Endodermal cell (in vitro differentiated cells): ENCODE measurements at regions not wholly inside any gene's neighbourhood (a gene's known extent, or its start where the extent isn't known, plus 50 kb on each side); places are given as distances from the start of the nearest gene placed in this dataset.

Experiments
- DNase-seq: peaks from one replicate; pipeline ENCODE4 v3.0.0-alpha.2; 2017
- H3K27ac ChIP-seq: 2 replicates; pipeline ENCODE4 v1.5.1; 2013; ENCODE audit warnings: mild to moderate bottlenecking, low read depth, low read length, moderate library complexity
- H3K27me3 ChIP-seq: 2 replicates; pipeline ENCODE4 v1.6.1; 2013; ENCODE audit warnings: mild to moderate bottlenecking, low read length, moderate library complexity; ENCODE audit not compliant: insufficient read depth, control insufficient read depth, poor library complexity, severe bottlenecking
- H3K36me3 ChIP-seq: 2 replicates; pipeline ENCODE4 v1.7.0; 2013; ENCODE audit warnings: mild to moderate bottlenecking, low read length, moderate library complexity; ENCODE audit not compliant: control insufficient read depth, insufficient read depth
- H3K4me1 ChIP-seq: one replicate; pipeline ENCODE4 v1.7.0; 2013; ENCODE audit warnings: low read length; ENCODE audit not compliant: control insufficient read depth, insufficient read depth
- H3K4me3 ChIP-seq: 2 replicates; pipeline ENCODE4 v1.5.1; 2013; ENCODE audit warnings: mild to moderate bottlenecking, low read length, moderate library complexity
- H3K9ac ChIP-seq: 2 replicates; pipeline ENCODE4 v1.6.1; 2013; ENCODE audit warnings: mild to moderate bottlenecking, low read length, moderate library complexity; ENCODE audit not compliant: poor library complexity, severe bottlenecking; ENCODE audit errors: extremely low read depth
- H3K9me3 ChIP-seq: 2 replicates; pipeline ENCODE4 v1.6.1; 2013; ENCODE audit warnings: mild to moderate bottlenecking, low read length, moderate library complexity; ENCODE audit not compliant: control insufficient read depth
- H3K27ac Mint-ChIP-seq: 2 replicates; pipeline ENCODE4 v1.8.0; 2020; ENCODE audit warnings: mixed read lengths
- H3K27me3 Mint-ChIP-seq: 2 replicates; pipeline ENCODE4 v1.8.0; 2021; ENCODE audit warnings: mild to moderate bottlenecking, mixed read lengths; ENCODE audit not compliant: insufficient read depth
- H3K36me3 Mint-ChIP-seq: 2 replicates; pipeline ENCODE4 v1.8.0; 2020; ENCODE audit warnings: low read depth, mixed read lengths
- H3K4me1 Mint-ChIP-seq: 2 replicates; pipeline ENCODE4 v1.8.0; 2020; ENCODE audit warnings: mixed read lengths
- H3K4me3 Mint-ChIP-seq: 2 replicates; pipeline ENCODE4 v1.8.0; 2020; ENCODE audit warnings: mild to moderate bottlenecking, moderate library complexity, mixed read lengths
- H3K9me3 Mint-ChIP-seq: 2 replicates; pipeline ENCODE4 v1.8.0; 2020; ENCODE audit warnings: mild to moderate bottlenecking, mixed read lengths
- WGBS, 2 experiments: methylation state at CpG; one replicate each; pipeline versions ENCODE4 v1.1.5 to v1.1.7; 2013; ENCODE audit warnings: missing lambda C conversion rate in 2 of 2, mixed read lengths in 1 of 2; ENCODE audit not compliant: insufficient coverage in 1 of 2, insufficient read length in 1 of 2; 5-methylcytosine and 5-hydroxymethylcytosine counted together
- TF ChIP-seq, protein P1 (sequence below): fragments of 200-600 bp; sonication (generic); conservative IDR thresholded peaks from 2 replicates; pipeline ENCODE4 v1.5.0; 2021; ENCODE audit warnings: antibody characterized with exemption, mild to moderate bottlenecking

DNA sequence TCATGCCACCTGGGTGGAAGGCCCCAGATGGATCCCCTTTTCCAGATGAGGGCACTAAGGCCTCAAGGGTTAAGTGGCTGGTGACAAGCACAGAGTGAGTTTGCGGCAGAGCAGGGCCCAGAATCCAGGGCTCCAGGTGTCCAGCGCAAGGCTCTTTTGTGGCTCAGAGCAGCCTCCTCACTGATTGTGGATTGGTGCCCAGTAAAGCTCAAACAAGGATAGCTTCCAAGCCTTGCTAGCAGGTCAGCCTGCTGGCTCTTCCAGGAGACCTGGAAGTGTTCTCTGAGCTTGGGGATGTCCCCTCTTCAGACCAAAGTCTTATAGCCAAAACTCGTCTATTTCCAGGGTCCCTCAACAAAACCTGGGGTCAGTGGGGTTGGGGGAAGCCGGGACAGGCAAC is 167.6 kb upstream of the SYT13 start:
- Mint-ChIP-seq H3K27ac (no peak overlapping the region), H3K9me3 (peaks cover 9% of the 10 kb centered on the region), H3K4me3 (no peak overlapping the region), H3K4me1 (no peaks in the 10 kb centered on the region), H3K36me3 (no peaks in the 10 kb centered on the region), H3K27me3 (peaks cover 5% of the 10 kb centered on the region)
- TF ChIP-seq, protein P1, sequence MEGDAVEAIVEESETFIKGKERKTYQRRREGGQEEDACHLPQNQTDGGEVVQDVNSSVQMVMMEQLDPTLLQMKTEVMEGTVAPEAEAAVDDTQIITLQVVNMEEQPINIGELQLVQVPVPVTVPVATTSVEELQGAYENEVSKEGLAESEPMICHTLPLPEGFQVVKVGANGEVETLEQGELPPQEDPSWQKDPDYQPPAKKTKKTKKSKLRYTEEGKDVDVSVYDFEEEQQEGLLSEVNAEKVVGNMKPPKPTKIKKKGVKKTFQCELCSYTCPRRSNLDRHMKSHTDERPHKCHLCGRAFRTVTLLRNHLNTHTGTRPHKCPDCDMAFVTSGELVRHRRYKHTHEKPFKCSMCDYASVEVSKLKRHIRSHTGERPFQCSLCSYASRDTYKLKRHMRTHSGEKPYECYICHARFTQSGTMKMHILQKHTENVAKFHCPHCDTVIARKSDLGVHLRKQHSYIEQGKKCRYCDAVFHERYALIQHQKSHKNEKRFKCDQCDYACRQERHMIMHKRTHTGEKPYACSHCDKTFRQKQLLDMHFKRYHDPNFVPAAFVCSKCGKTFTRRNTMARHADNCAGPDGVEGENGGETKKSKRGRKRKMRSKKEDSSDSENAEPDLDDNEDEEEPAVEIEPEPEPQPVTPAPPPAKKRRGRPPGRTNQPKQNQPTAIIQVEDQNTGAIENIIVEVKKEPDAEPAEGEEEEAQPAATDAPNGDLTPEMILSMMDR = no peak
- Histone ChIP-seq H3K4me3 (no peak overlapping the region), H3K9ac (no peak overlapping the region), H3K27ac (no peak overlapping the region), H3K4me1 (no peaks in the 10 kb centered on the region), H3K27me3 (no peaks in the 10 kb centered on the region), H3K9me3 (no peaks in the 10 kb centered on the region), H3K36me3 (no peaks in the 10 kb centered on the region)
- 63 to 100% methylated on average over 2 to 4 of the region's 4 CpGs for WGBS, 2 experiments
- DNase-seq = no peak

DNA sequence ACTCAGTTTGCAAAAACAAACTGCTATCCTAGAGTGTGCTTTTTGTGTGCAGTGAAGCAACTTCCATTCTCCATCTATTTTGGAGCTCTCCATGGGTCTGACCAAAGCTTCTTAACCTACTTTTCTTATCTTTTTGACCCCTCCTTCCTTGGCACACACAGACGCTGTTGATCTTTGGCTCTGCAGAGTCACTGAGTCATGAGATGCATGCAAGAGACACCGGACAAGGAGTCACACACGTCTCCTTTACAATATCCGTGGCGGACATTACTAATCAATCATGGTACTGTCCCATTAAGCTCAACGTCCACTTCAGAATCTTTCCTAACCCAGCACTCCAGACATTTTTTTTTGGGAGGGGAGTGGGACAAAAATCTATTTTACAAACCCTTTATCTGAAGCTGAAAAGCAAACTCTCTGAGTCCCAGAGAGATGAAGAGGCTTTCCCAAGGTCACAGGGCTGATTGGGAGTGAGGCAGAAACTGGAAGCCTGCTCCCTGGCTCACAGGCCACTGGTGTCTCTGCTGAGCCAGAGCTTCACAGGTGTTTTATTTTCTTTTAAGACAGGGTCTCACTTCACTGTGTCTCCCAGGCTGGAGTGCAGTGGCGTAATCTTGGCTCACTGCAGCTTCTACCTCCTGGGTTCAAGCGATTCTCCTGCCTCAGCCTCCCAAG is 165.8 kb upstream of the SYT13 start:
- WGBS, 2 experiments = 77 to 89% methylated on average over 5 to 8 of the region's 8 CpGs
- H3K36me3 ChIP-seq = no peaks in the 10 kb centered on the region
- TF ChIP-seq, protein P1 = no peak
- H3K27ac ChIP-seq = no peak overlapping the region
- no peak overlapping the region for H3K9ac ChIP-seq
- no peaks in the 10 kb centered on the region for H3K4me1 Mint-ChIP-seq
- H3K4me3 Mint-ChIP-seq = no peak overlapping the region
- H3K4me1 ChIP-seq = no peaks in the 10 kb centered on the region
- no peaks in the 10 kb centered on the region for H3K36me3 Mint-ChIP-seq
- no peak overlapping the region for H3K4me3 ChIP-seq
- no peak overlapping the region for H3K27ac Mint-ChIP-seq
- peaks cover 5% of the 10 kb centered on the region for H3K27me3 Mint-ChIP-seq
- peaks cover 9% of the 10 kb centered on the region for H3K9me3 Mint-ChIP-seq
- no peaks in the 10 kb centered on the region for H3K27me3 ChIP-seq
- H3K9me3 ChIP-seq = no peaks in the 10 kb centered on the region
- DNase-seq = no peak

DNA sequence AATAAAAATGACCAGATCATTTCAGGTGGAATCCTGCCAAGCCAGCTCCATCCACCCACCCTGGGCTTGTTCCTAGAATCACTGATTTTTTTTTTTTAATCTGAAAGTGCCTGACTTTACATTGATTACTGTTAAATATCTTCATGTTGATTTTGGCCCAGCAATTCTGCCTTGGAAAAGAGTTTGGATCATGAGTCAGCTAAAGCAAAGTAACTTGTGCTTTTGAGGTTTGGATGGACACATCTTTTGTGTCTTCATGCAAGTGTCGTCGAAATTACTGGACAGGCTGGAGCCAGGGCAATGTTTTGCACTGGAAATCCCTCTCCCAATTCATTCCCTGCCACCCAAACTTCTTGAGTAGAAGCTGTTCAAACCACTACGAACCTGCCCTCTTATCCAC is 164.0 kb upstream of the SYT13 start:
- no peaks in the 10 kb centered on the region for H3K27me3 ChIP-seq
- no peak overlapping the region for H3K27ac Mint-ChIP-seq
- H3K27me3 Mint-ChIP-seq = peaks cover 2% of the 10 kb centered on the region
- H3K4me3 ChIP-seq = no peak overlapping the region
- TF ChIP-seq, protein P1 = no peak
- H3K4me3 Mint-ChIP-seq = no peak overlapping the region
- H3K4me1 ChIP-seq = no peaks in the 10 kb centered on the region
- no peak overlapping the region for H3K27ac ChIP-seq
- peaks cover 3% of the 10 kb centered on the region for H3K9me3 Mint-ChIP-seq
- H3K4me1 Mint-ChIP-seq = no peaks in the 10 kb centered on the region
- H3K36me3 ChIP-seq = no peaks in the 10 kb centered on the region
- no peak for DNase-seq
- no peaks in the 10 kb centered on the region for H3K9me3 ChIP-seq
- H3K9ac ChIP-seq = no peak overlapping the region
- WGBS, 2 experiments = 92 to 100% methylated on average over 2 to 3 of the region's 3 CpGs
- no peaks in the 10 kb centered on the region for H3K36me3 Mint-ChIP-seq
